GM12892 (cell line): ENCODE measurements at regions not wholly inside any gene's neighbourhood (a gene's known extent, or its start where the extent isn't known, plus 50 kb on each side); places are given as distances from the start of the nearest gene placed in this dataset.

ENCODE experiments used
- POLR2A ChIP-seq: IDR thresholded peaks from 2 replicates; pipeline ENCODE4 v1.6.1; 2011; ENCODE audit warnings: low read depth, low read length, control low read depth
- TAF1 ChIP-seq: IDR thresholded peaks from 2 replicates; pipeline ENCODE4 v1.6.1; 2011; ENCODE audit warnings: low read depth, mild to moderate bottlenecking, control low read depth, low read length, borderline replicate concordance

DNA sequence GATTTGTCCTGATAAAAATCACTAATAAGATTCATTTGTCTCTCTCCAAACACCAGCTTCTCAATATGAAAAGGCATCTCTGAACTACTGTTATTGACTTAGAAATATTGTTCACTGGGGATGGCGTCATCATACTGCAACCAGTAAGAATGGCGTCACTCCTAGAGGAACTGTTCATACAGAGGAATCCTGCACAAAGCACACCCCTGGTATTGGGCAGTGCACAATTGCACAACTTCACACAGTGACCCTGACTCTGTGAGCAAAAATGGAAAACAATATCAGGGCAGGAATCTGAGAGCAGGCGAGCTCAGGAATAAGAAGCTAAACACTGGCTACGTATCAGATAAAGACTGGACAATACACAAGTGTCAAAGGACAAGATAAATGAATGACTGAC is 66.7 kb upstream of the PNPLA4 start:
- TF ChIP-seq TAF1 (no peak), POLR2A (no peak)
